ENCODE measurements at regions not wholly inside any gene's neighbourhood (a gene's known extent, or its start where the extent isn't known, plus 50 kb on each side); places are given as distances from the start of the nearest gene placed in this dataset.

- TF ChIP-seq, protein P1, sequence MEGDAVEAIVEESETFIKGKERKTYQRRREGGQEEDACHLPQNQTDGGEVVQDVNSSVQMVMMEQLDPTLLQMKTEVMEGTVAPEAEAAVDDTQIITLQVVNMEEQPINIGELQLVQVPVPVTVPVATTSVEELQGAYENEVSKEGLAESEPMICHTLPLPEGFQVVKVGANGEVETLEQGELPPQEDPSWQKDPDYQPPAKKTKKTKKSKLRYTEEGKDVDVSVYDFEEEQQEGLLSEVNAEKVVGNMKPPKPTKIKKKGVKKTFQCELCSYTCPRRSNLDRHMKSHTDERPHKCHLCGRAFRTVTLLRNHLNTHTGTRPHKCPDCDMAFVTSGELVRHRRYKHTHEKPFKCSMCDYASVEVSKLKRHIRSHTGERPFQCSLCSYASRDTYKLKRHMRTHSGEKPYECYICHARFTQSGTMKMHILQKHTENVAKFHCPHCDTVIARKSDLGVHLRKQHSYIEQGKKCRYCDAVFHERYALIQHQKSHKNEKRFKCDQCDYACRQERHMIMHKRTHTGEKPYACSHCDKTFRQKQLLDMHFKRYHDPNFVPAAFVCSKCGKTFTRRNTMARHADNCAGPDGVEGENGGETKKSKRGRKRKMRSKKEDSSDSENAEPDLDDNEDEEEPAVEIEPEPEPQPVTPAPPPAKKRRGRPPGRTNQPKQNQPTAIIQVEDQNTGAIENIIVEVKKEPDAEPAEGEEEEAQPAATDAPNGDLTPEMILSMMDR (IDR thresholded peaks at IDR 0.05), result no peak
- TF ChIP-seq POLR2AphosphoS5 (IDR thresholded peaks at IDR 0.05), result no peak
- TF ChIP-seq POLR2A (IDR thresholded peaks at IDR 0.05), result no peak
Observed at GRCh38 chr5:51652980-51653379, 269.7 kb downstream of the ISL1 start.

All from prostate gland (tissue), 2 donors.